Ammon's horn (tissue), 1 donor: ENCODE measurements at regions not wholly inside any gene's neighbourhood (a gene's known extent, or its start where the extent isn't known, plus 50 kb on each side); places are given as distances from the start of the nearest gene placed in this dataset.
A peak's percentile ranks its signal among the peaks of the same experiment; 100 is the strongest.

Experiments used
- DNase-seq: peaks from one replicate; pipeline ENCODE4 v3.0.0-alpha.2; 2016; ENCODE audit warnings: low spot score

DNA sequence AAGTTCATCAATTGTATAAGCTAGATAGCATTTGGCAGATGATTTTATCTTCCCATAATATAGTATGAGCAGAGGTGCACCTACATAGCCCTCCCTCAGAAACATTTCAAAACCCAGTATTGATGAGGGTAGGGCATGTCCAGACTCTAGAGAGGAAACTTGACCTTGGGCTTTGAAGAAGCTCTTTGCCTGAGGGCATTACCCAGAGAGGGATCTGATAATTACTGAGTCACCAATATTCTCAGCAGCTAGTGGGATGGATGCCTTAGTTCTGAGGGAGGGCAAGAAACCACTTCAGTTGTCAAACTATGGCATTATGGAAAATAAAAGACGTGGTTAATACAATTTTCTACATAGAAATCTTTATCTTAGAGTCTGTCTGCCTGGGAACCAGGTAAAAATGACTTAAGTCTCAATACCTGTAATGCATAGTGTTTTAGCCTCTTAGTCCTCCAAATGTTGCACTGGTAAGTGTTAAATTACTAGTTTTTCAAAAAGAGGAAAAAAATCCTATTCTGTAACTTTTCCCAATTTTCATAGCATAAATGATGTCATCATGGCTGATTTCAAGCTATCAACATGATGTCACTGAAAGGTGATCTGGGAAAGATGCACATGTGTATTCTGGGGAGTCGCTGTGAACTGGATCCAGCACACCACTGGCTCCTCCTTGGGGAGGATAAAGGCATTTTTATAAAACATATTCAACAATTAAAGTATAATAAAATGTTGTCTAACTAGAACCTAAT lies 809.0 kb downstream of the KCTD16 start:
- no peak for DNase-seq

DNA sequence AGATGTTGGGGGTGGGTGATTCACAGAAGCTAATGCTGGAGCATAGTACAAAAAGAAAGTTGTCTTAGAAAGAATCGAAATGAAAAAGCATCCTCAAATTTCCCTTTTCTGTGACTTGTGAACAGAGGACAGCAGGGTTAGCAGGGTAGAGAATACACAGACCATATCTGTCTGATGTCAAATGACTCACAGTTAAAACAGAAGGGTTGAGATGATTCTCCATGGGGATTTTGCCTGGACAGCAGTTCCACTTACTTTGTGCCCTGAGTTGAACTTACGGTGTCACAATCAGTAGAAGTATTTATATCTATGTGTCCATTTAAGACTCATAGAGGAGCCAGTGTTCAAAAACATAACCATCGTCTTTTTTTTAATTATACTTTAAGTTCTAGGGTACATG lies 801.6 kb downstream of the KCTD16 start:
- no peak for DNase-seq

DNA sequence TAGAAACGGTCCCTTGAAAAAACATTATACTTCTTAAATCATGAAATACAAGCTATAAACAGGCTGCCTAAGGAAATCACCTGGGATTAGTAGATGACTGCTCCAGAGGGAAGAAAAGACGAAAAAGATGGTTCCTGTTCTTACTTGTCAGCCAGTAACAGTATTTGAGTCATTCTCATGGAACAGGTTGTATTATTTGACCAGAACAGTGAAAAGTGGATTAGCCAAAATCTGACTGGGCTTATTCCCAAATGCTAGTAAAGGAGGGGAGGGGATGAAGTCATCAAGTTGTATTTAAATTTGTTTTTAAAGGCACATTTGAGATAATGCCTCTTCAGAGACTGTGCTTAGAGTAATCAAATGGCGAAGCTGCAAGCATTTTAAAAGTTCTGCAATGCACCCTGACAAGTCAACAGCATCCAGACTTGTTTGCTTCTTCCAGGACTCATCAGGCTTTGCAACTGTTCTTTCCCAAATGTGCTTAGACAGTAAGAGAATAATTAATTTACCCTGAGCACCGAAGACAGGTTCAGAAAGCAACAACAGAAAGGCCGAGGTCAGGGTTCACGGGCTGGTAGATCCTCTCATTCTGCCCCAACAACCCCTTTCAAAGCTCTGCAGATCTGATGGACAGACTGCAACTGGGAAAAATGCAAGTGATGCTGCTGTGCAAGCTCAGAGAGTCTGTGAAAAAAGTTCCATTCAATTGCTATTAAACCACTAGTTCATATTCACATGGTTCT lies 800.6 kb downstream of the KCTD16 start:
- DNase-seq = peak; percentile 10

DNA sequence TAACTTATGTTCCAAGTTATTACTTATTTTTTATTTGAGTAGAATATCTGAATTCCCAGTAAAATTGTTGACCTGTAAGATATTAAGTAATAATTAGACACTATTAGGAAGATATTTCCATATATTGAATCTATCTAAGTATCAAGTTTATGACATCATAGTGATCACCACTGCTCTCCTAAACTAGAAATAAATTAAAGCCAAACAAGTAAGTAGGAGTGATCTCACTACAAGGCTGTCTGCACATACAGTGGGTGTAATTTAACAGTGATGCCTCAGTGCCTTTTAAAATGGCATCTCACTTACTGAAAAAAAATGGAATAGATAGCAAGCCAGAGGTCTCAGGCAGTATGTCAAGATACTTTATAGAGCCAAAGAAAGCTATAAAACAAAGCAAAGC lies 789.6 kb downstream of the KCTD16 start:
- no peak for DNase-seq

DNA sequence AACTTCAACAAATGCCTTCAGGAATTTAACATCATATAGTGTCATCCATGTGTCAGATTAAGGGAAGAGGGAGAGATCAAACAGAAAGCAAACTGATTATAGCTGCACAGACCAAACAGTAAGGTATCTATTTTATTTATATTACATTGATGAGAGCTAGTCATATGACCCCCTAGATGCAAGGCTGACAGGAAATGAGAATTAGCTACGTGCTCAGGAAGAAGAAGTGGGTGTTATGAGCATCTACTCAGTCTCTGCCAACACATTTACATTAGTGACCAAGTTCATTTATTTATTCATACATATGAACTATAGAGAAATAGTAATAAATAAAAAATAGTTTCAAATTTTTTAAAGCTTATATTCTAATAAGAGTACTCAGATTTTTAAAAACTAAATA lies 787.3 kb downstream of the KCTD16 start:
- DNase-seq = no peak

DNA sequence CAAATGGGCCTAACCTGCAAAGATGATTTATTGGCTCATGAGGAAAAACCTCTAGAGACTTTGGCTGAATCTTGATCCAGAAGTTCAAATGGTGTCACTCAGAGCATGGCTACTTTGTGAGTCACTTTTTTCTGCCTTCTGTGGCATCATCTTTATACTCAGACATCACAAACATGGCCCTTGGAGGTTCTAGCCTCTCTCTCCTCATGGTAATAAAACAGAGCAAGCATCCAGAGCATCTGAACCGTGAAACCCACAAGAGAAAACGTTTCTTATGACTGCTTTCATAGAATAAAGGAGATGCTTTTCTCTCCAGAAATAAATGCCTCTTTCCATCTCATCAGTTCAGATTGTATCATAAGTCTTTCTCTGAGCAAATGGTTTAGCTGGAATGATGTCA lies 780.3 kb downstream of the KCTD16 start:
- no peak for DNase-seq

DNA sequence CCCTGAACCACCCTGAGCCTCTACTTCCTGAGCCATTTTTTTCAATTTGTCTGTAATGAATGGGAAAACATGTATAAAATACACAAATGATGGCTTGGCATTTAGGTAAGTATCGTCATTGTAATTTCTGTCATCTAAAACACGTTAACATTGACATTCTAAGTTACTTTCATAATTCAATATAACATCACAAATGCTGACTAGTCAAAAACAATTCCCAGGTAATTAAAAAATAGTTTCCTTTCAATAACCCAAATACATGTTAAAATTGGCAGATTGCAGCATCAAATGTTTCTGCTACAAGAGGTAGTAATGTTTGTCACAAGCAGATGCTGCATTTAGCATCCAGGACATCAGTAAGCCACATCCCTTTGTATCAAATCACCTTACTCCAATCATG lies 776.4 kb downstream of the KCTD16 start:
- DNase-seq = no peak

DNA sequence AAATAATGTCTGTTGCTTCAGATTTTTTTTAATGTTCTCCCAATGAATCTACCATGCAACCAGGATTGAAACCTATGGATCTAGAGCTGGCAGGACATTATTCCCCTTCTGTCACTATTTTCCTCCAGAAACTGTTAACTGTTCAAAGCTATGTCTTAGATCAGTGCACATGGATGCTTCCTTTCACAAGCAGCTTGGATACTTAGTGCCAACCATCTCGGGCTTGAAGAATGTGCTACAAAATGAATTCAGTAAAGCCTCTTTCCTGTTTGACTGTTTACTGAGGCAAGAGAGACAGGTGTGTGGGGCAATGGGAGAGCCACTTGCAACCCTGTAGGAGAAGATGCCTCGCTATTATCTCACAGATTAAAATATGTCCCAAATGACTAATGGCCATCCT lies 774.8 kb downstream of the KCTD16 start:
- DNase-seq = no peak

DNA sequence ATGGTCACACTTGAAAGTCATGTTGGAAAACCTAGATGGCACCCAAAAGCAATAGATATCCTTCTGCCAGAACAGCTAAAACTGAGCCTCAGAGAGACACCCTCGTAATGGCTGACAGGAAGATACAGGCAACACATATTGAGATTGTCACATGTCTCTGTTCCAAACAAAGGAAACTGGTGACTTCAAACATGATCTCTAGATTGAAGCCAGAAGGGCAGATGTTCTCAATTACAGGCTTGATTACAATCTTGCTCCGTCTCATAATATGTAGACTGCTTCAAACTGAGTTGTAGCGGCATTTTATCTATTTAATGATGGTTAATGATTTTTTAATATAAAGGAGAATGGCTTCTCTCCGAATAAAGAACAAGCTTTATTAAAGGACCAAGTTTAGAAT lies 774.3 kb downstream of the KCTD16 start:
- no peak for DNase-seq

DNA sequence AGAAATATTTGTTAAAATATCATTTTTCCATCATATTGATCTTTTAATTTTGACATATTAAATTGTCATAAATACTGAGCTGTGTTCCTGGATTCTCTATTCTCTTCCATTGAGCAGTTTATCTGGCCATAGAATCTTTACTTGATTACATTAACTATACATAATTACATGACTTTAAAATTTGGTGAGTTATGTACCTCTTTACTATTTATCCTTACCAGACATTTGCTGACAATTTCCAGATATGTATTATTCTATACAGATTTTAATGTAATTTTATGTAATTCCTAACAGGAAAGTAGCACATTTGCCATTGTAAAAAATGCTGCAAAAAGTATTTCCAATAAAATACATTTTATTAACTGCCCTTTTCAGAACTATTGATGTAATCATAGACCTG lies 770.3 kb downstream of the KCTD16 start:
- DNase-seq = no peak

DNA sequence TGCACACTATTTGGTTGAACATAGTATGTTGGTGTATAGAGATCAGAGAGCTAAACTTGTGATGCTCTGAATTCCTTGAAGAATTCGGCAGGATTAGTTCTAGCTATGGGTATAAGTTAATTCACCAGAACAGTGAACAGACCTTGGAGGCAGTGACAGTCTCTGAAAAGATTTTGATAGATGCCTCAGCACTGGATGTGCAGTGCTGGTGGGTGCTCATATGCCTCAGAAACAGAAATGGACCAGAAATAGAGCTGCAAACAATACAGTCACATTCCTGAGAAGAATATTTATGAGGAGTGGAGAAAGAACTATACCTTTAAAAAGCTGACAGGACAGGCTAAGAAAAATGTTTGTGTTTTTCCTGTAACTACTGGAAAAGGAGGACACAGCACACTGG lies 747.7 kb downstream of the KCTD16 start:
- no peak for DNase-seq

DNA sequence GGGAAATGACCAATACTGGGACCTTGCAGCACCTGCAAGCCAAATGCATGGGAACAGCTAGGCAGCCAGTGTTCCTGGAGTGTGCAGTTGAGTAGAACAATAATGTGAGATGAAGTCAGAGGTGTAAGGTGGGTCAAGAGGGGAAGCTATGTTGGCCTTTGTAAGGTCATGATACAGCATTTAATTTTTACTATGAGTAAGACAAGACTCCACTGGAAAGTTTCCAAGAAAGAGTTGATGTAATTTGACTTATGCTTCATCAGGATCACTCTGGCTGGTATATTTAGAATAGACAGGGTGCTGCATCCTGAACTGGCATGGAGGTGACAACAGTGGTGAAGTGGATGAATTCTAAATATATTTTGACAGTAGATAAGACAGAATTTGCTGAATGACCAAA lies 744.8 kb downstream of the KCTD16 start:
- DNase-seq = no peak

DNA sequence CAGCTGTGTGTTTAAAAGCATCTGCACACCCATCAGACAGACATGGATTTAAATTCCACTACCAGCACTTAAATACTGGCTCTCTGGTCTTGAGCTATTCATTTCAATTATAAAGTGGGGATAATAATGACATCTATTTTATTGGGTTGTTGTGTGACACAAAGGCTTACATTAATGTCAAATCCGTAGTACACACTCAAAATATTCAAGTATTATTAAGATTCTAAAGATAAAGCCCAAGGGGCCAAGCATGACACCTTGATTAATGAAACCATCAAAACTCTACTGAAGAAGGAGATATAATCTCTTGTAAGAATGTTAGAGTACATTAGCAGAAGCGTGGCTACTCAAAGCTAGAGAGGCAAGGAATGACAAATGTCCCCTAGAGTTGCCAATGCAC lies 743.0 kb downstream of the KCTD16 start:
- no peak for DNase-seq

DNA sequence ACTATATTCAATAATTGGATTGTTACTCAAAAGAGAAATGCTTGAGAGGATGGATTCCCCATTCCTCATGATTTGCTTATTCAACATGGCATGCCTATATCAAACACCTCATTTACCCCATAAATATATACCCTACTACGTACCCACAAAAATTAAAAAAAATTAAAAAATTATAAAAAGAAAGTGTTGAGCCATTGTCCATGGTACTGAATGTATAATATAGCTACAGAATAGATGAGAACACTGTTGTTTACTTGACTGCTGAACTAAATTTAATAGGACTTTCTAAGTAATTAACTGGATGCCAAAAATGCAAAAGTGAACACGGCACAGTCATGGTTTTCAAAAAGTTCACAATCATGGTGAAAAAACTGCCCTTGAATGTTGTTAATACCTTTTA lies 725.8 kb downstream of the KCTD16 start:
- DNase-seq = no peak

DNA sequence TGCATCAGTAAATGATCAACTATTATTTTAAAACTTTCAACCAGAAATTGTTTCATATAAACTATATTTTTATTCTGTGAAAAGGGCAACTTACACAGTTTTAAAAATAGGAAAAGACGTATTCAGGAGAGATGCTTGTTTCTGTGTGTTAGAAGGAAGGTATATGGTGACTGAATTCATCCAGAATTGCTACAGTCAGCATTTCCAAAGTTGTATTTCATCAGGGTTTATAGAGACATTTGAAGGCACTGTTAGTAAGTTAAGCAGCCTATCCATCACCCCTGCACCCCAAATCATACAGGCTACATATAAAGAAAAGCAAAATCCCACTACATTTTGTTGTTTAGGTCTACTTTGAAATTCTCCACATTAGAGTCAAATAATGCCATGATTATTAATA lies 716.0 kb downstream of the KCTD16 start:
- DNase-seq = no peak

DNA sequence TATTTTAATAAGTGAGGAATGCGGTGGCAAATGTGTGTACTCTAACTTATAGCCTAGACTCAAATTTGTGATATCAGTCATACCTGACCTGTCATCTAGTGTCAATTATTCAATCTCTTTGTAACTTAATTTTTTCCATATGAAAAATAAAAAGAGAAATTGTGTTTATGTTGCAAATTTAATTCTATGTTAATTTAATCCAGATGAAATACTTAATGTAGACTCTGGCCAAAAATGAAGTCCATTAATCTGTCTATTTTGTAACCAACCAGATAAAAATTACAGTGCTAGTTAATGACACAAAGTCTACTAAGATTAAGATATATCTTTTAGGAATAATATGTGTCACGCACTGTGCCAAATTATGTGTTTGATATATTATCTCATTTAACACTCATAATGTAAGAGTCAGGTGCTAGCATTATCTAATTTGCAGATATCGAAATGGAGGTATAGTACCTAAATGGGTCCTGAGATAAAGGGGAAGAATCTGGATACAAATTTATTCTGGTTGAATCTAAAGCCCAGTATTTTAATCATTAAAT lies 712.1 kb downstream of the KCTD16 start:
- no peak for DNase-seq

DNA sequence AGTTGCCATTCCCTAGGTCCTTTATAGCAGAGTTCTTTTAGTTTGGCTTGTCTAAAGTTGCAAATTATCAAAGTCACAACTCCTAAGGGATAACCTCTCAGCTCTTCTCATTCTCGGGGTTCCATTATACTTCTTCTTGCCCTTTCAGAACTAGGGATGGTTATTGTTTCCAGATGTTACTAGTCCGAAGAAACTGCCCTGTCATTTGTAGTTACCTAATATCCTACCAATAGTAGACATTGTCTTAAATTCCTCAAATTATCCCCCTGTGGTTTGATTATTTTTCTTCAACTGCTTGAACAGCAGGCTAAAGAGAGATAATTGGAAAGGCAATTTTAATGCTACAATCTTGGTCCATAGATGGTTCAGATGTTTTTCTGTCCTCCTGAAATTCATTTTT lies 709.8 kb downstream of the KCTD16 start:
- DNase-seq = no peak

DNA sequence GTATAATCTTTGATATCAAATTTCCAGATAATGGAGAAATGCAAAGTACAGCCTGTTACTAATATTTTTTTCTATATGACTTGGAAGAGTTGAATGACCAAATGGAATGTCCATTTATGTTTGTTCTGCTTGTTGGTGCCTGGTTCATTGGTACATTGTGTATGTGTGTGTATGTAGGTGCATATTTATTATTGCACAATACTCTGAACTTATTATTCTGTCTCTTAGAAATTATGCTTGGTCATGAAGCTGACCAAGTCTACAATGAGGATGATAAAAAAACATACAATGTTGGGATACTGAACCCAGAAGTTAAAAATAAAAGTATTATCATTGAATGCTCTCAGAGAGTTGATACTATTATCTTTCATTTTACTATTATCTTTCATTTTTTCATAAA lies 706.3 kb downstream of the KCTD16 start:
- DNase-seq = no peak

DNA sequence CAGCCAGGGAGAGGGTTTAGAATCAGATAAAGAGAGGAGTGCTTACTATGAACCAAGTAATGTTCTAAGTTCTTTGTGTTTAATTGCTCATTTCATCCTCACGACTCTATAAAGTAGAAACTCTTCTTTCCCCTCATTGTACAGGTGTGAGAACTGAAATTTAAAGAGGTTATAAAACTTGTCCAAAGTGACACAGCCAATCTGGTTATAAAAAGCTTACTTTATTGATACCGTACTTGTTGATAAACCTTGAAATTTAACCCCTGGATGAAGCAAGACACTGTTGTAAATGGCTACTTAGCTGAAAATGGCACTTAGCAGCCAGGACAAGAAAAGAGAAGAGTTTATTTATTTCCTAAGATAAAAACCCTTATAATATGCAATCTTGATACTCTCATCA lies 702.4 kb downstream of the KCTD16 start:
- DNase-seq = no peak

DNA sequence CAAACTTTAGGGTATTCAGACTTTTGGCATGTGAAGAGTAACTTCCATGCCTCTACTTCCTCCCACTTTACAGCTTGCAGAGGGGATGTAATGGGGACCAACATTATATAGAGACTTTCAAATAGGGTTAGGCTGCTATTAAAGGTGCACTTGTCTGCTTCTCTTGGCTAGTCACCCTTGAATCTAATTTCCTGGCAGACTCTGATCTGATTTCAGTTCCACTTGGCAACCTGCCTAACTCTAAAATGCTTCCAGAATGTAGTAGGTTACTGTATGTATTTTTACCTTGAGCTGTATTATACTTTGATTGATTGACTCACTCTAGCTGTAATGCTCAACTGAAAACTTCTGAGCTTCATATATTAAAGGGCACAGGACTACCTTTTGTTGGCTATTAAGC lies 693.4 kb downstream of the KCTD16 start:
- DNase-seq = no peak

DNA sequence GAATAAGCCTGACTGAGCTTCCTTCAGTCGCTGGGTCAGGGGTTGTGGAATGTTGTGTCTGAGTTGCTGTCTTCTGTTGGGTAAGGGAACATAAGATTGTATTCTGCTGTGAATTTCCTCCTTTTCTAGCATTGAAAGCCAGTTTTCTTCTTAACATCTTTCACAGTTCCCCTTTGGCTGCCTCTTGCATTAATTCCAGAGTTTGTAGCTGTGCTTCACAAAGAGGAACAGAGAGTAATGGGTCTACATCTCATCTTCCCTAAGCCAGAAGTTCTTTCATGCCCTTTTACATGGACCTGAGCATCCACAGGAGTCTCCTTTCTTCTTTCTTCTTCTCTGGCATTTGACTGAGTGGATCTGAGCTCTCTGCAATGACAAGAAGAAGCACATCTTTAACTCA lies 686.8 kb downstream of the KCTD16 start:
- peak; percentile 5 for DNase-seq

DNA sequence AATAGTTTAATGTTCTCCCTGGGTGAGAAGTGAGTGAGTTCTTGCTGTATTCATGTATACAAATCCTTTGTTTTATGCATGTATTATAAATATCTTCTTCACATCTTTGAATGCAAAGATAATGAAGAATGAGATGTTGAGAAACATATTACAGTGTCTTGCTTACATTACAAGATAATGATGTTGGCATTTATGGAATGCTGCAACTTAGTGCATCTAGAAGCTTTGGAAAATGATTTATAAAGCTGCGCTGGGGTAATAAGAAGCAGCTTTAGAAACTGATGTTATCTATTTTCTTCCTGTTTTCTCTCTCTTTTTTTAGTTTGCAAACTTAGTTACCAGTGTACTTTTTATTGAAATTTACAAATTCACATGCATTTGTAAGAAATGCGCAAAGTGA lies 673.4 kb downstream of the KCTD16 start:
- no peak for DNase-seq

DNA sequence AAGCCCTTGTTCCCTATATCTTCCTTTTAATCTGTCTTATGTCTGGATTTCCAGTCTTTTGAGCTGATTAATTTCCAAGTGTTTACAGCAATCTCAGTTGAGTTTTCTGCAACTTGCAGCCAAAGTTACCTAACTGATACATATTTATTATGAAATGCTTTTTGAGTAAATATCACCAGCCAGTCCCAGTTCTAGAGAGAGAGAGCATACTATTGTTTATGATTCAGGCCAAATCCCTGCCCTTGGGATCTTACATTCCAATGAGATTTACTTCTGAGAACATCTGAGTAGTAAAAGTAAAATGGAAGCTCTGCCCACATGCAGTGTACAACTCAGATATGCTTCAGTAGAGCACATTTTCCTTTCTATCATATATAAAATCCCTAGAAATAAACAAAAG lies 661.7 kb downstream of the KCTD16 start:
- DNase-seq = no peak

DNA sequence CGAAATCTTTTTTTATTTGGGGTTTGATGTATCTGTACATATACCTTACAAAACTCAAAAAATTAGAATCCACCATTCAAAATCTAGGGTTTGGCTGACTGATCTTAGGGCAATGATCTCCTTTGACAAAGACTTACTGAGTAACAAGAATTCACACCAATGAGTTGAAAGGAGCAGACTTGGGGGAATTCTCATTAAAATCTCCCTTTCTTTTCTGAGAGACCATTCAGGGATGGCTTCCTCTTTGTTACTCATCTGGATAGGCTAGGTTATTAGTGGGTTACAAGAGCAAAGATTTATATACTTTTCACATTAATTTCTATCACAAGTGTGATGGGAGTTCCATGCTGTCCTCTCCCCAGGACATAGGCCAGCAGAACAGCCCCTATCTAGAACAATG lies 661.0 kb downstream of the KCTD16 start:
- no peak for DNase-seq
